ENCODE measurements at regions not wholly inside any gene's neighbourhood (a gene's known extent, or its start where the extent isn't known, plus 50 kb on each side); places are given as distances from the start of the nearest gene placed in this dataset.

GRCh38 chr9:102054811-102055210 is 316.4 kb upstream of the GRIN3A start:
- DNase-seq (ENCODE audit: low spot score) (no peak), FAIRE-seq (no peak), ATAC-seq (no peak)
- ChIA-PET POLR2A (no interaction called here), CTCF (ENCODE audit: low intra/inter-chr PET ratio, low total read pairs) (no interaction called here)
- H3K9ac ChIP-seq (ENCODE audit: insufficient read depth, low read depth, low read length) = no peak overlapping the region
- H2AFZ ChIP-seq (ENCODE audit: low read length) = no peak overlapping the region
- no TSS peak for BruUV-seq (replicated peaks)
- H3K9me3 ChIP-seq (ENCODE audit: low read length) = no peaks in the 10 kb centered on the region
- no peak overlapping the region for H3K4me2 ChIP-seq (ENCODE audit: low read depth, low read length)
- no peaks in the 10 kb centered on the region for H3K79me2 ChIP-seq (ENCODE audit: insufficient read depth, low read length)
- H3K4me3 ChIP-seq (replicated peaks in 1 of 3; ENCODE audit: insufficient read depth in 1 of 3, low read depth in 2 of 3, low read length in 3 of 3) = no peak overlapping the region
- no peak for TF ChIP-seq ZC3H4 (CRISPR knock-in tag; IDR thresholded peaks at IDR 0.05; ENCODE audit: borderline replicate concordance)
- TF ChIP-seq HES4 (CRISPR knock-in tag; IDR thresholded peaks at IDR 0.05; ENCODE audit: borderline replicate concordance) = no peak
- TF ChIP-seq ZNF547 (CRISPR knock-in tag; IDR thresholded peaks at IDR 0.05) = no peak
- H4K20me1 ChIP-seq (ENCODE audit: insufficient read depth, low read length) = no peaks in the 10 kb centered on the region
- intact Hi-C loops (cut with micrococcal nuclease; ENCODE audit: unreplicated experiment) (no loop called here), in situ Hi-C loops (cut with HindIII; ENCODE audit: extremely low pct_ligation_motif_present, low pct_unique_long_range_greater_than_20kb) (no loop called here)
- no peak overlapping the region for H3K27ac ChIP-seq (ENCODE audit: extremely low read length, insufficient read depth, low read length)
- H3K36me3 ChIP-seq (replicated peaks in 1 of 2; ENCODE audit: control insufficient read depth in 1 of 2, insufficient read depth in 2 of 2, low read length in 2 of 2) = no peaks in the 10 kb centered on the region
- 0% methylated on average over 1 of the region's 2 CpGs for WGBS (ENCODE audit: low lambda C conversion rate)
- no peaks in the 10 kb centered on the region for H3K27me3 ChIP-seq (ENCODE audit: control insufficient read depth in 1 of 2, insufficient read depth in 2 of 2, low read length in 2 of 2)
- H3K4me1 ChIP-seq (ENCODE audit: insufficient read depth, low read length) = no peaks in the 10 kb centered on the region

- ATAC-seq = no peak
- no TSS peak for BruUV-seq (replicated peaks)
Observed at GRCh38 chr9:102049586-102050246, 311.3 kb upstream of the GRIN3A start.

More at GRCh38 chr9:102049586-102050246, 311.3 kb upstream of the GRIN3A start:
- Histone ChIP-seq H3K9me3 (ENCODE audit: low read length) (no peaks in the 10 kb centered on the region), H3K9ac (ENCODE audit: insufficient read depth, low read depth, low read length) (no peak overlapping the region), H3K27me3 (ENCODE audit: control insufficient read depth in 1 of 2, insufficient read depth in 2 of 2, low read length in 2 of 2) (no peaks in the 10 kb centered on the region), H3K4me1 (ENCODE audit: insufficient read depth, low read length) (no peaks in the 10 kb centered on the region), H3K4me3 (replicated peaks in 1 of 3; ENCODE audit: insufficient read depth in 1 of 3, low read depth in 2 of 3, low read length in 3 of 3) (no peak overlapping the region), H3K79me2 (ENCODE audit: insufficient read depth, low read length) (no peaks in the 10 kb centered on the region), H3K4me2 (ENCODE audit: low read depth, low read length) (no peak overlapping the region), H3K36me3 (replicated peaks in 1 of 2; ENCODE audit: control insufficient read depth in 1 of 2, insufficient read depth in 2 of 2, low read length in 2 of 2) (no peaks in the 10 kb centered on the region), H4K20me1 (ENCODE audit: insufficient read depth, low read length) (no peaks in the 10 kb centered on the region), H3K27ac (ENCODE audit: extremely low read length, insufficient read depth, low read length) (no peak overlapping the region), H2AFZ (ENCODE audit: low read length) (no peak overlapping the region)
- TF ChIP-seq ZUFSP (CRISPR knock-in tag; IDR thresholded peaks at IDR 0.05; ENCODE audit: borderline replicate concordance) (no peak), POLR2G (IDR thresholded peaks at IDR 0.05; ENCODE audit: low read depth, low read length) (no peak), KLF15 (CRISPR knock-in tag; IDR thresholded peaks at IDR 0.05; ENCODE audit: borderline replicate concordance) (no peak), MAFG (CRISPR knock-in tag; IDR thresholded peaks at IDR 0.05) (no peak), ZNF737 (CRISPR knock-in tag; IDR thresholded peaks at IDR 0.05; ENCODE audit: borderline replicate concordance) (no peak)
- DNase-seq (ENCODE audit: low spot score) (no peak), FAIRE-seq (no peak)
- 2% methylated on average over 4 of the region's 4 CpGs for WGBS (ENCODE audit: low lambda C conversion rate)
- intact Hi-C loops (cut with micrococcal nuclease; ENCODE audit: unreplicated experiment) = no loop called here
- ChIA-PET POLR2A (no interaction called here), CTCF (ENCODE audit: low intra/inter-chr PET ratio, low total read pairs) (no interaction called here)
- in situ Hi-C loops (cut with HindIII; ENCODE audit: extremely low pct_ligation_motif_present, low pct_unique_long_range_greater_than_20kb) = no loop called here

All from HepG2 (cell line).